ENCODE measurements at regions not wholly inside any gene's neighbourhood (a gene's known extent, or its start where the extent isn't known, plus 50 kb on each side); places are given as distances from the start of the nearest gene placed in this dataset.
"Not testable (repeated sequence)": the region's sequence is repeated elsewhere in the genome, so short reads cannot be mapped to it uniquely, and the experiment has no call there.

GRCh38 chr2:12434630-12435098, 282.1 kb upstream of the TRIB2 start:
- DNase-seq, result no peak

GRCh38 chr2:12435430-12436222, 281.1 kb upstream of the TRIB2 start:
- DNase-seq, result no peak

DNA sequence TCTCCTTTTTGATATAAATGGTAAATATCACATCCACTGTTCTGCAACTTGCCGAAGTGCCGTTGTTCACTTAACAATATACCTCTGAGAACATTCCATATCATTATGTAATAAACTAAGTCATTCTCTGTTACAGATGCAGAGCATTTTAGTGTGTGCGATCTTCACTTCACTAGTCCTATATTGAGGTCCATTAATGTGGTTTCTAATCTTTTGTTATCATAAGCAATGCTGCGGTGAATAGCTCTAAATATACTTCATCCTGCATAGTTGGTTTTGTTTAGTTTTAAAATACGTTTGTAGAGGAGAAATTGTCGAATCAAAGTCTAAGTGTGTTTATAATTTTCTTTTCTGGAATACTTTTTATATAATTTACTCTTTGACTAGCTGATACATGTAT, 280.3 kb upstream of the TRIB2 start:
- DNase-seq, result no peak

DNA sequence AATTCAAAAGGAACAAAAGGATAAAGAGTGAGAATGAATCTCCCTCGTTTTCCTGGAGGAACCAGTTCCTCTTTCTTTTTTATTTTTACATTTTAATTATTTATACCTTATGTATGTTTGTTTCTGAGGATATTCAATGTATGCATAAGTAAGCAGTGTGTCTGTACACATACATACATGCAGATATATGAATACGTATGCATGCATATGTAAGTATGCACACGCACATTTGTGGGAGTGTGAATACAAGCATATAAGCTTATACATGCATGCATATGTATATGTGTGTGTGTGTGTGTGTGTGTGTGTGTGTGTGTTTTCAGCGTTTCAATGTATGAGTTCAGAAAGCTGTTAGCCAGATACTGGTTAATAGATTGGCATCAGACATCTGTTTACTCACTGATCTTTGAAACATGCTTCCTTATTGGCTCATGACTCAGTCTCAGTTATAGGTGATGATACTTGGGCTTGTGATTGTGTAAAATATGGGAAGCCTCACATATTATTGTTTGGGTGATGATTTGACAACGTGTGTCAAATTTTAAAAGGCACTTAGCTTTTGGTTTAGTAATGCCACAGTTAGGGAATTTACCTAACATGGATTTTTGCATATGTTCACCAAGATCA, 279.7 kb upstream of the TRIB2 start:
- DNase-seq, result no peak

- no peak for DNase-seq
These were observed 276.0 kb upstream of the TRIB2 start for GRCh38 chr2:12440731-12441130.

GRCh38 chr2:12441750-12442475, 274.8 kb upstream of the TRIB2 start:
- DNase-seq, result no peak

DNA sequence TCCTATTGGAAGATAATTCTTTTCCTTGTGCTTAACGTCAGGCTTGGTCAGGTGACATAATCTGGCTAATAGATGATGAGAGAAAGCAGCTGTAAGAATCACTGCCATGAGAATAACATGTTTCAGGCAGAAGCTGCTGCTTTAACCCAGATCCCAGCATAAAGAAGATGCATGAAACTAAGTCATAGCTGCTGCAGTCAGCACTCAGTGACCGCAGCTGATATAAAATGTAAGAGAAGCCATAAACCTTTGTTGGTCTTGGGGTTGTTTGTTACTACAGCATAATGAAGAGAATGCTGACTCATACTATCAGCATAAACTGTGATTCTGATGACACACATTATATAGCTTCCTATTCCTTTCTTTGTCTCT, 274.3 kb upstream of the TRIB2 start:
- no peak for DNase-seq

GRCh38 chr2:12448846-12449505, 267.8 kb upstream of the TRIB2 start:
- no peak for DNase-seq

GRCh38 chr2:12451726-12452125, 265.0 kb upstream of the TRIB2 start:
- DNase-seq, result no peak

DNA sequence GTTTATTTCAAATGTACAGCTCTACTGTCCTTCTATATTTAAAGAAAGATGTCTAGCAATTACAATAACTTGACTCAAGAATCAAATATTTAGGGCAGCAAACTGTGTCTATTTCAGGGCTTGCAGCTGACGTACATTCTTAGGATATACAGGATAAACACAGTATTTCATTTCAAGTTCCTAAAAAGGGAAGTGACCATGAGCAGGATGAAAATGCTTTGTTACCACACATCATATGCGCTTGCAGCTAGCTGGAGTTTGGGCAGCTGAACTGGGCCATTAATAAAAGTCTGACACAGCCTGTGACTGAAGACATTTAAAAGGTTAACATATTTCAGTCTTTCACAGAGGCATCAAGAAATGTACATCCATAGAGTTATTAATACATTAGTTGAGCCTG, 264.6 kb upstream of the TRIB2 start:
- DNase-seq, result no peak

DNA sequence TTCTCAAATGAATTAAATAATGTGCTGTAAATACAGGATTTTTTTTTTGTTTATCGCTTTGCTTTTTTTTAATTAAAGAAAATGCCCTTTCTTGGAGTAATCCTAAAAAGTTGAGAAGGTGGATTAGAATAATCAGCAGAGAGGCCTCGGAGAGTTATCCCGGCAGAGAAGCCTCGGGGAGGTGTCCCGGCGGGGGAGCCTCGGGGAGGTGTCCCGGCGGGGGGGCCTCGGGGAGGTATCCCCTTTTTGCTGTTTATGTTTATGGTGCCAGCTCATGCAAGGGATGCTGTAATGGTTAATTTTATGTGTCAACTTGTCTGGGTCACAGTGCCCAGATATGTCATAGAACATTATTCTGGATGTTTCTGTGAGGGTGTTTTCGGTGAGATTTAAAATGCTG, 263.0 kb upstream of the TRIB2 start:
- DNase-seq, result no peak

GRCh38 chr2:12455661-12456060, 261.1 kb upstream of the TRIB2 start:
- no peak for DNase-seq

DNA sequence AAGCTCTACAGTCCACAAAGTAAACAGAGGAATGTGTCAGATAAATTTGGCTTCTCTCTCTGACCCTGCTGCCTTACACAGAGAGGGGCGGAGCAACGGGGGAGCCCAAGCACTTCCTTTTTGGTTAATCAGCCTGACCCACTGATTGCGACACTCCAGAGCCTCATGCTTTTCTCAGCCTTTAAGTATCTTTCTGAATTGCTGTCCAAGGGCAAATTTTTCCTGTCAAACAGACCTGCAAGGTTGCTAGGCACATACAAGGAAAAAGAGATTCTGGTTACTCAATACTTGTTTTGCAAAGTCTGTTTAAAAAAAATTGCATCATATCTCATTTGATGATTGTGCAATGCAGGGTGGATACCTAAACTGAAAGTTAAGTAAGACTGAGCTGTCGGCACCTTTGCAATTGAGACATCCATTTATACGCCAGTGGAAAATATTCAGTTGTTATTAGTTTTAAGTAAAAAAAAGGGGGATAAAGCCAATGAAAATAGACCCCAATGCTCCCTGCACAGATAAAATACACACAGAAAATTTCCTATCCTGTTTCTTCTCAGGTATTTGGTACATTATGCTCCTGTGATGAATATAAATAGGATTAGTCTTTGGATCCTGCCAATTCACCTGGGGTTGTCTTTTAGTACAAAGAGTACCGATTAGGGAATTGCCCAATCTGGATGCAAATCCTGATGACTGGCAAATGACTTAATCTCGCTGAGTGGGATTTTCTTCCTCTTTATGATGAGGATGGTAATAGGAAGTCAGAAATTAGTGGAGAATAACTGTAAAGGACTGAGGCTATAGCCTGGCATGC, 260.2 kb upstream of the TRIB2 start:
- DNase-seq, result no peak

DNA sequence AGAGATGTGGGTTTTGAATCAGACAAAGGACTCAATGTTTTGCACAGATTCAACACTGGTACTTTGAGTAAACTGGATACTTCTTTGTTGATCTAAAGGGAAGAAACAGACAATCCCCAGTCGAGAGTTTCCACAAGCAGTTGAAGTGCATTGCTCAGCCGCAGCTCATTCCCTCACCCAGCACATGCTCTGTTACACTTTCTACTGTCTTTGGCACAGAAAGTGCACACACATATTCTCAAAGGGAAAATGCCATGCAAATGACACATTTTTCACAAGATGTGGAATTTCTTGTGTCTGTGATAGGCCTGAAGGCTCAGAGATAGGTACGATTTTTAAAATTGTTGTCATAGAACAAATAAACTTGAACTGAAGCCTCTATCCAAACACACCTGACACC, 258.9 kb upstream of the TRIB2 start:
- no peak for DNase-seq

- DNase-seq, result no peak
These were observed 253.5 kb upstream of the TRIB2 start for GRCh38 chr2:12463189-12463588.

GRCh38 chr2:12465631-12466135, 251.1 kb upstream of the TRIB2 start:
- no peak for DNase-seq

- no peak for DNase-seq
These were observed 249.4 kb upstream of the TRIB2 start for GRCh38 chr2:12467303-12467702.

DNA sequence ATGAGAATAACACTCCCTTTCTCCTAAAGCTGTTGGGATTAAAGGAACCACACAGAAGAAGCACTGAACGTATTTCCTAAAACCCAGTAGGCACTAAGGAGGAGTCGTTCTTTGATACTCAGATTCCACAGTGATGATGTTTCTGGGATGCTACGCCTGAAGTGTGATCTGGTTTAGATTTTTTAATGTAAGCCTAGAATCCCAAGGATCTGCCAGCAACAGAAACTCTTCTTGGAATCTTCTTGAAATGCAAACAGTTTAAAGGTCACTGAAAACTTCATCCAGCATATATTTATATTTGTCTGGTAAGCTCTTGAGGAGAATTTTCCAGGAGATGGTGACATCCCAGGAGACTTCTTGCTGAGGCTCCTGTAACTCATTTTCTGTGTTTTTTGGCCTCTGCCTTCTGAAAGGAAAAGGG, 247.6 kb upstream of the TRIB2 start:
- no peak for DNase-seq

DNA sequence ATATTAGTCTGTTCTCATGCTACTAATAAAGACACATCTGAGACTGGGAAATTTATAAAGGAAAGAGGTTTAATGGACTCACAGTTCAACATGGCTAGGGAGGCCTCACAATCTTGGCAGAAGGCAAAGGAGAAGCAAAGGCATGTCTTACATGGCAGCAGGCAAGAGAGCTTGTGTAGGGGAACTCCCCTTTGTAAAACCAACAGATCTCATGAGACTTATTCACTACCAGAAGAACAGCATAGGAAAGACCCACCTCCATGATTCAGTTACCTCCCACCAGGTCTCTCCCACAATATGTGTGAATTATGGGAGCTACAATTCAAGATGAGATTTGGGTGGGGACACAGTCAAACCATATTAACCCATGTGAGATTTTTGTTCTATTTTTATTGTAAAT, 244.5 kb upstream of the TRIB2 start:
- DNase-seq, result not testable (repeated sequence)

DNA sequence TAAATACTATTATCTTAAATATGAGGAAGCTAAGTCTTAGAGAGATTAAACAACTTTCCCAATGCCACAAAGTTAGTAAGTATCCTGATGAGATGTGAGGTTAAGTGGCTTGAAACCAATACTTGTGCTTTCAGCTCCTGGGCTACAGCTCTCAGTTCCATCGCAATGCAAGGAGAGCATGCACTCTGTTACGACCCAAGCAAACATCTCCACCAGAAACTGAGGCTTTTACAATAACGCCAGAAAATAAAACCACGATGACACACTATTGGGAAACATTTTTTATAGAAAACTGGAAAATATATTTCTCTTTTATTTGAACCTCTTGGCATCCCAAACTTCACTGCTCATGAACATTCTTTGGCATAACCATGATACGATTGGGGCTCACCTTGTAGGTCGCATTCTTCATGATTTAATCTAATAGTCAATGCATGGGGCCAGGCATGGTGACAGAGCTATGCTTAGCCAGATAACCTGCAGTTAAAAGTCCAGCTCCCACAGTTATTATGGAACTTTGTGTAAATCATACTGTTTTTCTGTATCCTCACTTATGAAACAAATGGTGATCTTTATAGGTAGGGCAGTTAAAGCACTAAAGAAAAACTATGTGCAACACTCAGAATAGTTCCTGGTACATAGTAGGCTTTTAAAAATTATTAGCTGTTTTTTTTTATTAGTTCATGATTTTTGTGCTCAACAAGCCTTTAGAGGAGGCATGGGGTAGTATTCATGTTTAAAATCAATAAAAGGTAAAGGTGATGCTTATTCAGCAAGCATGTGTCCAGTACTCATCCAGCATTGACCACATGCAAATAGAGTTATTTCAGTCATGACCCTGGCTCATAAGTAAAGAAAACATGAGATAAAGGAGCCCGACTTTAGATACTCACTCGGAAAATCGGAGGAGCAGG, 238.3 kb upstream of the TRIB2 start:
- DNase-seq, result no peak

- DNase-seq, result no peak
These were observed 237.6 kb upstream of the TRIB2 start for GRCh38 chr2:12479065-12479601.

All from effector CD8-positive, alpha-beta T cell (primary cell).